ENCODE measurements at regions not wholly inside any gene's neighbourhood (a gene's known extent, or its start where the extent isn't known, plus 50 kb on each side); places are given as distances from the start of the nearest gene placed in this dataset.

GRCh38 chr18:46297124-46297523 is 192.9 kb downstream of the HAUS1 start:
- no peak for FAIRE-seq

GRCh38 chr18:46297621-46298020 is 193.4 kb downstream of the HAUS1 start:
- FAIRE-seq = no peak

- FAIRE-seq = no peak
These were observed 194.3 kb downstream of the HAUS1 start for GRCh38 chr18:46298511-46298910.

GRCh38 chr18:46299465-46300008 is 195.4 kb downstream of the HAUS1 start:
- FAIRE-seq = no peak

GRCh38 chr18:46301081-46301480 is 196.9 kb downstream of the HAUS1 start:
- no peak for FAIRE-seq

- FAIRE-seq = no peak
These were observed 197.4 kb downstream of the HAUS1 start for GRCh38 chr18:46301571-46301970.

- no peak for FAIRE-seq
These were observed 198.6 kb downstream of the HAUS1 start for GRCh38 chr18:46302528-46303485.

GRCh38 chr18:46310258-46310657 is 206.1 kb downstream of the HAUS1 start:
- FAIRE-seq = no peak

- no peak for FAIRE-seq
These were observed 206.6 kb downstream of the HAUS1 start for GRCh38 chr18:46310675-46311345.

GRCh38 chr18:46311491-46311890 is 207.3 kb downstream of the HAUS1 start:
- no peak for FAIRE-seq

- FAIRE-seq = no peak
These were observed 208.0 kb downstream of the HAUS1 start for GRCh38 chr18:46312221-46312620.

GRCh38 chr18:46313521-46313920 is 209.3 kb downstream of the HAUS1 start:
- FAIRE-seq = no peak

- FAIRE-seq = no peak
These were observed 209.8 kb downstream of the HAUS1 start for GRCh38 chr18:46314011-46314410.

GRCh38 chr18:46315161-46315560 is 211.0 kb downstream of the HAUS1 start:
- FAIRE-seq = no peak

GRCh38 chr18:46318356-46318755 is 214.2 kb downstream of the HAUS1 start:
- no peak for FAIRE-seq

- no peak for FAIRE-seq
These were observed 215.6 kb downstream of the HAUS1 start for GRCh38 chr18:46319783-46320182.

- FAIRE-seq = no peak
These were observed 216.1 kb downstream of the HAUS1 start for GRCh38 chr18:46320297-46320696.

GRCh38 chr18:46320928-46321711 is 216.9 kb downstream of the HAUS1 start:
- FAIRE-seq = no peak

GRCh38 chr18:46321955-46322354 is 217.8 kb downstream of the HAUS1 start:
- FAIRE-seq = no peak

- FAIRE-seq = no peak
These were observed 218.3 kb downstream of the HAUS1 start for GRCh38 chr18:46322411-46322891.

GRCh38 chr18:46322941-46323340 is 218.8 kb downstream of the HAUS1 start:
- FAIRE-seq = no peak

GRCh38 chr18:46324087-46324955 is 220.1 kb downstream of the HAUS1 start:
- FAIRE-seq = no peak
